ENCODE measurements at regions not wholly inside any gene's neighbourhood (a gene's known extent, or its start where the extent isn't known, plus 50 kb on each side); places are given as distances from the start of the nearest gene placed in this dataset.

- no peak for DNase-seq (ENCODE audit: low read depth)
Measured at GRCh38 chr3:117133066-117133465, 423.5 kb downstream of the TUSC7 start.

GRCh38 chr3:117135207-117135606 lies 425.6 kb downstream of the TUSC7 start:
- H3K4me3 ChIP-seq (ENCODE audit: control insufficient read depth, low read depth, low read length) = no peak overlapping the region
- no peak for DNase-seq (ENCODE audit: low read depth)
- TF ChIP-seq CTCF (conservative IDR thresholded peaks at IDR 0.05; ENCODE audit: control insufficient read depth, insufficient read depth, low read depth, low read length) = no peak

More at GRCh38 chr3:117133066-117133465, 423.5 kb downstream of the TUSC7 start:
- H3K4me3 ChIP-seq (ENCODE audit: control insufficient read depth, low read depth, low read length) = no peak overlapping the region
- TF ChIP-seq CTCF (conservative IDR thresholded peaks at IDR 0.05; ENCODE audit: control insufficient read depth, insufficient read depth, low read depth, low read length) = no peak

GRCh38 chr3:117136003-117136402 lies 426.4 kb downstream of the TUSC7 start:
- TF ChIP-seq CTCF (conservative IDR thresholded peaks at IDR 0.05; ENCODE audit: control insufficient read depth, insufficient read depth, low read depth, low read length) = no peak
- H3K4me3 ChIP-seq (ENCODE audit: control insufficient read depth, low read depth, low read length) = no peak overlapping the region
- no peak for DNase-seq (ENCODE audit: low read depth)

- DNase-seq (ENCODE audit: low read depth) = no peak
- TF ChIP-seq CTCF (conservative IDR thresholded peaks at IDR 0.05; ENCODE audit: control insufficient read depth, insufficient read depth, low read depth, low read length) = no peak
- H3K4me3 ChIP-seq (ENCODE audit: control insufficient read depth, low read depth, low read length) = no peak overlapping the region
Measured at GRCh38 chr3:117137065-117137464, 427.5 kb downstream of the TUSC7 start.

- H3K4me3 ChIP-seq (ENCODE audit: control insufficient read depth, low read depth, low read length) = no peak overlapping the region
- DNase-seq (ENCODE audit: low read depth) = no peak
- TF ChIP-seq CTCF (conservative IDR thresholded peaks at IDR 0.05; ENCODE audit: control insufficient read depth, insufficient read depth, low read depth, low read length) = no peak
Measured at GRCh38 chr3:117139681-117140080, 430.1 kb downstream of the TUSC7 start.

- H3K4me3 ChIP-seq (ENCODE audit: control insufficient read depth, low read depth, low read length) = no peak overlapping the region
- TF ChIP-seq CTCF (conservative IDR thresholded peaks at IDR 0.05; ENCODE audit: control insufficient read depth, insufficient read depth, low read depth, low read length) = no peak
Measured at GRCh38 chr3:117141812-117142211, 432.2 kb downstream of the TUSC7 start.

GRCh38 chr3:117144853-117145252 lies 435.3 kb downstream of the TUSC7 start:
- no peak overlapping the region for H3K4me3 ChIP-seq (ENCODE audit: control insufficient read depth, low read depth, low read length)
- DNase-seq (ENCODE audit: low read depth) = peak; percentile 74
- no peak for TF ChIP-seq CTCF (conservative IDR thresholded peaks at IDR 0.05; ENCODE audit: control insufficient read depth, insufficient read depth, low read depth, low read length)

More at GRCh38 chr3:117141812-117142211, 432.2 kb downstream of the TUSC7 start:
- DNase-seq (ENCODE audit: low read depth) = no peak

Data from fibroblast of mammary gland (primary cell).